Psoas muscle (tissue), 7 donors: ENCODE measurements at regions not wholly inside any gene's neighbourhood (a gene's known extent, or its start where the extent isn't known, plus 50 kb on each side); places are given as distances from the start of the nearest gene placed in this dataset.
A peak's percentile ranks its signal among the peaks of the same experiment; 100 is the strongest.

Source experiments
- ATAC-seq, 4 donors: fragments of 200-7000 bp; cut with Tn5 transposase; one replicate each; pipeline ENCODE4 v1.9.1; 2020; ENCODE audit warnings: moderate library complexity in 3 of 4, mild to moderate bottlenecking in 2 of 4
- DNase-seq, 2 donors: peaks; one replicate each; pipeline ENCODE4 v3.0.0-alpha.2; 2020
- H3K27ac ChIP-seq: fragments of 200-600 bp; one replicate; pipeline ENCODE4 v1.8.0; 2022
- H3K27me3 ChIP-seq, 3 donors: fragments of 200-600 bp in 1 of 3; one replicate each; pipeline versions ENCODE4 v1.6.1 to v1.8.0; 2013 to 2022; ENCODE audit warnings: low read length in 2 of 3, mild to moderate bottlenecking in 2 of 3, moderate library complexity in 1 of 3; ENCODE audit not compliant: insufficient read depth in 3 of 3
- H3K36me3 ChIP-seq, 2 donors: fragments of 200-600 bp in 1 of 2; one replicate each; pipeline versions ENCODE4 v1.6.1 to v1.8.0; 2013 to 2022; ENCODE audit warnings: low read depth in 1 of 2, mild to moderate bottlenecking in 1 of 2, moderate library complexity in 1 of 2; ENCODE audit not compliant: insufficient read depth in 1 of 2
- H3K4me1 ChIP-seq: fragments of 200-600 bp; one replicate; pipeline ENCODE4 v1.8.0; 2022
- H3K4me3 ChIP-seq: fragments of 200-600 bp; one replicate; pipeline ENCODE4 v1.8.0; 2022; ENCODE audit warnings: mild to moderate bottlenecking
- H3K9me3 ChIP-seq: fragments of 200-600 bp; one replicate; pipeline ENCODE4 v1.8.0; 2022
- CTCF ChIP-seq: fragments of 200-600 bp; IDR thresholded peaks from one replicate; pipeline ENCODE4 v1.8.0; 2022; ENCODE audit warnings: antibody characterized with exemption
- WGBS, 3 donors: extraction: QIAGEN DNeasy Blood & Tissue Kit; methylation state at CpG; one replicate each; pipeline versions ENCODE4 v1.1.6 to v1.1.7; 2013; 5-methylcytosine and 5-hydroxymethylcytosine counted together
- intact Hi-C, 2 donors: fragments of 100-400 bp; cut with DNase I; formaldehyde crosslinking; loops; one replicate each; pipeline versions ENCODE4 v1.11.0 to v1.14.2; 2022
- donor health status: healthy with polysubstance abuse.
- donor health status: DM: no; HTN: no; CAD: no; lungs with moderate emphysema.
- donor health status: Bipolar disorder and iron deficiency.
- donor health status: healthy.
- donor health status: DM: yes; HTN: yes; CAD: no.
- donor health status: DM: no; HTN: no; CAD: no.
- donor health status: DM: yes; HTN: yes; CAD: no.

GRCh38 chr10:36301139-36301538 lies 659.0 kb upstream of the FZD8 start:
- Histone ChIP-seq H3K9me3 (no peaks in the 10 kb centered on the region), H3K36me3 (no peaks in the 10 kb centered on the region), H3K4me3 (no peak overlapping the region), H3K27ac (no peak overlapping the region), H3K27me3 (peaks cover 0 to 3% (median 0%) of the 10 kb centered on the region in 3 donors), H3K4me1 (no peaks in the 10 kb centered on the region)
- DNase-seq, result no peak
- 65 to 71% (median 70%) methylated on average over 2 of the region's 2 CpGs for WGBS, 3 donors
- intact Hi-C loops, result no loop called here
- no peak for TF ChIP-seq CTCF
- ATAC-seq, result no peak

GRCh38 chr10:36283827-36284226 lies 641.7 kb upstream of the FZD8 start:
- DNase-seq (peak in 1 of 2 donors; percentile 45), ATAC-seq (no peak)
- WGBS, 3 donors, result 97 to 99% (median 97%) methylated on average over 14 of the region's 14 CpGs
- no peak overlapping the region for H3K4me3 ChIP-seq
- peaks cover 11% of the 10 kb centered on the region for H3K9me3 ChIP-seq
- H3K36me3 ChIP-seq, result no peaks in the 10 kb centered on the region
- no peak overlapping the region for H3K27ac ChIP-seq
- intact Hi-C loops, result no loop called here
- H3K4me1 ChIP-seq, result no peaks in the 10 kb centered on the region
- H3K27me3 ChIP-seq, result no peaks in the 10 kb centered on the region
- no peak for TF ChIP-seq CTCF

- Histone ChIP-seq H3K27ac (no peak overlapping the region), H3K4me3 (no peak overlapping the region), H3K27me3 (no peaks in the 10 kb centered on the region), H3K36me3 (no peaks in the 10 kb centered on the region), H3K9me3 (peaks cover 10% of the 10 kb centered on the region), H3K4me1 (no peaks in the 10 kb centered on the region)
- TF ChIP-seq CTCF, result no peak
- DNase-seq (no peak), ATAC-seq (no peak)
- 49 to 67% (median 58%) methylated on average over 3 of the region's 3 CpGs for WGBS, 3 donors
- intact Hi-C loops, result no loop called here
These were observed 639.8 kb upstream of the FZD8 start for GRCh38 chr10:36281831-36282331.

- ATAC-seq (no peak), DNase-seq (no peak)
- H3K4me3 ChIP-seq, result no peak overlapping the region
- no peaks in the 10 kb centered on the region for H3K4me1 ChIP-seq
- peaks cover under 1% of the 10 kb centered on the region for H3K9me3 ChIP-seq
- no peaks in the 10 kb centered on the region for H3K36me3 ChIP-seq
- no peaks in the 10 kb centered on the region for H3K27me3 ChIP-seq
- 89 to 94% (median 92%) methylated on average over 11 of the region's 11 CpGs for WGBS, 3 donors
- intact Hi-C loops, result no loop called here
- TF ChIP-seq CTCF, result no peak
- no peak overlapping the region for H3K27ac ChIP-seq
These were observed 638.9 kb upstream of the FZD8 start for GRCh38 chr10:36280890-36281499.

- H3K27ac ChIP-seq, result no peak overlapping the region
- 23 to 60% (median 28%) methylated on average over 1 of the region's 1 CpG for WGBS, 3 donors
- intact Hi-C loops, result no loop called here
These were observed 638.2 kb upstream of the FZD8 start for GRCh38 chr10:36280321-36280741.

More at GRCh38 chr10:36280321-36280741, 638.2 kb upstream of the FZD8 start:
- Histone ChIP-seq H3K36me3 (no peaks in the 10 kb centered on the region), H3K4me3 (no peak overlapping the region), H3K9me3 (no peaks in the 10 kb centered on the region), H3K27me3 (no peaks in the 10 kb centered on the region), H3K4me1 (no peaks in the 10 kb centered on the region)
- DNase-seq (no peak), ATAC-seq (no peak)
- no peak for TF ChIP-seq CTCF
